ENCODE measurements at regions not wholly inside any gene's neighbourhood (a gene's known extent, or its start where the extent isn't known, plus 50 kb on each side); places are given as distances from the start of the nearest gene placed in this dataset.

GRCh38 chr12:87930033-87930432, 99.2 kb downstream of the C12orf50 start:
- DNase-seq, result no peak
- no peak overlapping the region for H3K27ac ChIP-seq (ENCODE audit: insufficient read depth in 1 of 2, low read depth in 1 of 2, low read length in 2 of 2, poor library complexity in 1 of 2, severe bottlenecking in 2 of 2)
- CTCF ChIA-PET, result no interaction called here
- no peaks in the 10 kb centered on the region for H3K9me3 ChIP-seq (ENCODE audit: control extremely low read depth in 1 of 5, control insufficient read depth in 4 of 5, insufficient read depth in 2 of 5, low read depth in 1 of 5, low read length in 4 of 5)
- H3K36me3 ChIP-seq (ENCODE audit: control insufficient read depth in 4 of 4, insufficient read depth in 4 of 4, low read length in 3 of 4), result no peaks in the 10 kb centered on the region
- WGBS (ENCODE audit: insufficient coverage), result 80% methylated on average over 1 of the region's 2 CpGs
- H3K4me3 ChIP-seq (ENCODE audit: control insufficient read depth in 1 of 7, extremely low read depth in 1 of 7, insufficient read depth in 4 of 7, low read depth in 2 of 7, low read length in 6 of 7), result no peak overlapping the region
- H3K27me3 ChIP-seq (replicated peaks in 2 of 5; ENCODE audit: control insufficient read depth in 4 of 5, insufficient read depth in 5 of 5, low read length in 4 of 5), result no peaks in the 10 kb centered on the region
- POLR2A ChIA-PET, result no interaction called here
- H3K4me1 ChIP-seq (ENCODE audit: control extremely low read depth in 1 of 4, control insufficient read depth in 4 of 4, insufficient read depth in 4 of 4, low read length in 3 of 4), result no peaks in the 10 kb centered on the region

- 95% methylated on average over 2 of the region's 2 CpGs for WGBS (ENCODE audit: insufficient coverage)
- CTCF ChIA-PET, result no interaction called here
- Histone ChIP-seq H3K36me3 (ENCODE audit: control insufficient read depth in 4 of 4, insufficient read depth in 4 of 4, low read length in 3 of 4) (no peaks in the 10 kb centered on the region), H3K4me3 (ENCODE audit: control insufficient read depth in 1 of 7, extremely low read depth in 1 of 7, insufficient read depth in 4 of 7, low read depth in 2 of 7, low read length in 6 of 7) (no peak overlapping the region), H3K9me3 (ENCODE audit: control extremely low read depth in 1 of 5, control insufficient read depth in 4 of 5, insufficient read depth in 2 of 5, low read depth in 1 of 5, low read length in 4 of 5) (no peaks in the 10 kb centered on the region), H3K27ac (ENCODE audit: insufficient read depth in 1 of 2, low read depth in 1 of 2, low read length in 2 of 2, poor library complexity in 1 of 2, severe bottlenecking in 2 of 2) (no peak overlapping the region), H3K27me3 (replicated peaks in 2 of 5; ENCODE audit: control insufficient read depth in 4 of 5, insufficient read depth in 5 of 5, low read length in 4 of 5) (no peaks in the 10 kb centered on the region), H3K4me1 (ENCODE audit: control extremely low read depth in 1 of 4, control insufficient read depth in 4 of 4, insufficient read depth in 4 of 4, low read length in 3 of 4) (no peaks in the 10 kb centered on the region)
- DNase-seq, result no peak
- POLR2A ChIA-PET, result no interaction called here
Measured at GRCh38 chr12:87929346-87929745, 99.9 kb downstream of the C12orf50 start.

GRCh38 chr12:87928031-87928430, 101.2 kb downstream of the C12orf50 start:
- POLR2A ChIA-PET, result no interaction called here

GRCh38 chr12:87925021-87925420, 104.2 kb downstream of the C12orf50 start:
- H3K27ac ChIP-seq (ENCODE audit: insufficient read depth in 1 of 2, low read depth in 1 of 2, low read length in 2 of 2, poor library complexity in 1 of 2, severe bottlenecking in 2 of 2), result no peak overlapping the region
- H3K27me3 ChIP-seq (replicated peaks in 2 of 5; ENCODE audit: control insufficient read depth in 4 of 5, insufficient read depth in 5 of 5, low read length in 4 of 5), result no peaks in the 10 kb centered on the region
- H3K9me3 ChIP-seq (ENCODE audit: control extremely low read depth in 1 of 5, control insufficient read depth in 4 of 5, insufficient read depth in 2 of 5, low read depth in 1 of 5, low read length in 4 of 5), result no peaks in the 10 kb centered on the region
- H3K36me3 ChIP-seq (ENCODE audit: control insufficient read depth in 4 of 4, insufficient read depth in 4 of 4, low read length in 3 of 4), result no peaks in the 10 kb centered on the region
- no CpG with 5 or more reads among the region's 2 CpGs for WGBS (ENCODE audit: insufficient coverage)
- DNase-seq, result no peak
- CTCF ChIA-PET, result no interaction called here
- no peak overlapping the region for H3K4me3 ChIP-seq (ENCODE audit: control insufficient read depth in 1 of 7, extremely low read depth in 1 of 7, insufficient read depth in 4 of 7, low read depth in 2 of 7, low read length in 6 of 7)
- H3K4me1 ChIP-seq (ENCODE audit: control extremely low read depth in 1 of 4, control insufficient read depth in 4 of 4, insufficient read depth in 4 of 4, low read length in 3 of 4), result no peaks in the 10 kb centered on the region
- POLR2A ChIA-PET, result no interaction called here

More at GRCh38 chr12:87928031-87928430, 101.2 kb downstream of the C12orf50 start:
- CTCF ChIA-PET, result no interaction called here
- Histone ChIP-seq H3K4me3 (ENCODE audit: control insufficient read depth in 1 of 7, extremely low read depth in 1 of 7, insufficient read depth in 4 of 7, low read depth in 2 of 7, low read length in 6 of 7) (no peak overlapping the region), H3K4me1 (ENCODE audit: control extremely low read depth in 1 of 4, control insufficient read depth in 4 of 4, insufficient read depth in 4 of 4, low read length in 3 of 4) (no peaks in the 10 kb centered on the region), H3K36me3 (ENCODE audit: control insufficient read depth in 4 of 4, insufficient read depth in 4 of 4, low read length in 3 of 4) (no peaks in the 10 kb centered on the region), H3K9me3 (ENCODE audit: control extremely low read depth in 1 of 5, control insufficient read depth in 4 of 5, insufficient read depth in 2 of 5, low read depth in 1 of 5, low read length in 4 of 5) (no peaks in the 10 kb centered on the region), H3K27me3 (replicated peaks in 2 of 5; ENCODE audit: control insufficient read depth in 4 of 5, insufficient read depth in 5 of 5, low read length in 4 of 5) (no peaks in the 10 kb centered on the region), H3K27ac (ENCODE audit: insufficient read depth in 1 of 2, low read depth in 1 of 2, low read length in 2 of 2, poor library complexity in 1 of 2, severe bottlenecking in 2 of 2) (no peak overlapping the region)
- 80% methylated on average over 1 of the region's 1 CpG for WGBS (ENCODE audit: insufficient coverage)
- no peak for DNase-seq

- ChIA-PET POLR2A (no interaction called here), CTCF (no interaction called here)
- Histone ChIP-seq H3K27ac (ENCODE audit: insufficient read depth in 1 of 2, low read depth in 1 of 2, low read length in 2 of 2, poor library complexity in 1 of 2, severe bottlenecking in 2 of 2) (no peak overlapping the region), H3K36me3 (ENCODE audit: control insufficient read depth in 4 of 4, insufficient read depth in 4 of 4, low read length in 3 of 4) (no peaks in the 10 kb centered on the region), H3K9me3 (ENCODE audit: control extremely low read depth in 1 of 5, control insufficient read depth in 4 of 5, insufficient read depth in 2 of 5, low read depth in 1 of 5, low read length in 4 of 5) (no peaks in the 10 kb centered on the region), H3K4me1 (ENCODE audit: control extremely low read depth in 1 of 4, control insufficient read depth in 4 of 4, insufficient read depth in 4 of 4, low read length in 3 of 4) (no peaks in the 10 kb centered on the region), H3K27me3 (replicated peaks in 2 of 5; ENCODE audit: control insufficient read depth in 4 of 5, insufficient read depth in 5 of 5, low read length in 4 of 5) (no peaks in the 10 kb centered on the region), H3K4me3 (ENCODE audit: control insufficient read depth in 1 of 7, extremely low read depth in 1 of 7, insufficient read depth in 4 of 7, low read depth in 2 of 7, low read length in 6 of 7) (no peak overlapping the region)
- DNase-seq, result no peak
Measured at GRCh38 chr12:87924149-87924548, 105.1 kb downstream of the C12orf50 start.

- 93% methylated on average over 3 of the region's 3 CpGs for WGBS (ENCODE audit: insufficient coverage)
- POLR2A ChIA-PET, result no interaction called here
- H3K27ac ChIP-seq (ENCODE audit: insufficient read depth in 1 of 2, low read depth in 1 of 2, low read length in 2 of 2, poor library complexity in 1 of 2, severe bottlenecking in 2 of 2), result no peak overlapping the region
- no peaks in the 10 kb centered on the region for H3K4me1 ChIP-seq (ENCODE audit: control extremely low read depth in 1 of 4, control insufficient read depth in 4 of 4, insufficient read depth in 4 of 4, low read length in 3 of 4)
- DNase-seq, result no peak
- H3K9me3 ChIP-seq (ENCODE audit: control extremely low read depth in 1 of 5, control insufficient read depth in 4 of 5, insufficient read depth in 2 of 5, low read depth in 1 of 5, low read length in 4 of 5), result no peaks in the 10 kb centered on the region
- no peak overlapping the region for H3K4me3 ChIP-seq (ENCODE audit: control insufficient read depth in 1 of 7, extremely low read depth in 1 of 7, insufficient read depth in 4 of 7, low read depth in 2 of 7, low read length in 6 of 7)
- CTCF ChIA-PET, result no interaction called here
- no peaks in the 10 kb centered on the region for H3K36me3 ChIP-seq (ENCODE audit: control insufficient read depth in 4 of 4, insufficient read depth in 4 of 4, low read length in 3 of 4)
- no peaks in the 10 kb centered on the region for H3K27me3 ChIP-seq (replicated peaks in 2 of 5; ENCODE audit: control insufficient read depth in 4 of 5, insufficient read depth in 5 of 5, low read length in 4 of 5)
Measured at GRCh38 chr12:87923361-87923760, 105.8 kb downstream of the C12orf50 start.

GRCh38 chr12:87922736-87923135, 106.5 kb downstream of the C12orf50 start:
- Histone ChIP-seq H3K4me1 (ENCODE audit: control extremely low read depth in 1 of 4, control insufficient read depth in 4 of 4, insufficient read depth in 4 of 4, low read length in 3 of 4) (no peaks in the 10 kb centered on the region), H3K27me3 (replicated peaks in 2 of 5; ENCODE audit: control insufficient read depth in 4 of 5, insufficient read depth in 5 of 5, low read length in 4 of 5) (no peaks in the 10 kb centered on the region), H3K9me3 (ENCODE audit: control extremely low read depth in 1 of 5, control insufficient read depth in 4 of 5, insufficient read depth in 2 of 5, low read depth in 1 of 5, low read length in 4 of 5) (no peaks in the 10 kb centered on the region), H3K27ac (ENCODE audit: insufficient read depth in 1 of 2, low read depth in 1 of 2, low read length in 2 of 2, poor library complexity in 1 of 2, severe bottlenecking in 2 of 2) (no peak overlapping the region), H3K4me3 (ENCODE audit: control insufficient read depth in 1 of 7, extremely low read depth in 1 of 7, insufficient read depth in 4 of 7, low read depth in 2 of 7, low read length in 6 of 7) (no peak overlapping the region), H3K36me3 (ENCODE audit: control insufficient read depth in 4 of 4, insufficient read depth in 4 of 4, low read length in 3 of 4) (no peaks in the 10 kb centered on the region)
- ChIA-PET CTCF (no interaction called here), POLR2A (no interaction called here)
- WGBS (ENCODE audit: insufficient coverage), result no CpG with 5 or more reads among the region's 2 CpGs
- no peak for DNase-seq

GRCh38 chr12:87921621-87922020, 107.6 kb downstream of the C12orf50 start:
- Histone ChIP-seq H3K9me3 (ENCODE audit: control extremely low read depth in 1 of 5, control insufficient read depth in 4 of 5, insufficient read depth in 2 of 5, low read depth in 1 of 5, low read length in 4 of 5) (no peaks in the 10 kb centered on the region), H3K27me3 (replicated peaks in 2 of 5; ENCODE audit: control insufficient read depth in 4 of 5, insufficient read depth in 5 of 5, low read length in 4 of 5) (no peaks in the 10 kb centered on the region), H3K4me3 (ENCODE audit: control insufficient read depth in 1 of 7, extremely low read depth in 1 of 7, insufficient read depth in 4 of 7, low read depth in 2 of 7, low read length in 6 of 7) (no peak overlapping the region), H3K4me1 (ENCODE audit: control extremely low read depth in 1 of 4, control insufficient read depth in 4 of 4, insufficient read depth in 4 of 4, low read length in 3 of 4) (no peaks in the 10 kb centered on the region), H3K27ac (ENCODE audit: insufficient read depth in 1 of 2, low read depth in 1 of 2, low read length in 2 of 2, poor library complexity in 1 of 2, severe bottlenecking in 2 of 2) (no peak overlapping the region), H3K36me3 (ENCODE audit: control insufficient read depth in 4 of 4, insufficient read depth in 4 of 4, low read length in 3 of 4) (no peaks in the 10 kb centered on the region)
- DNase-seq, result no peak
- WGBS (ENCODE audit: insufficient coverage), result 88% methylated on average over 2 of the region's 4 CpGs
- CTCF ChIA-PET, result no interaction called here
- POLR2A ChIA-PET, result no interaction called here

All from common myeloid progenitor, CD34-positive (primary cell).